ENCODE measurements at regions not wholly inside any gene's neighbourhood (a gene's known extent, or its start where the extent isn't known, plus 50 kb on each side); places are given as distances from the start of the nearest gene placed in this dataset.

- TF ChIP-seq FIP1L1 (IDR thresholded peaks at IDR 0.05; ENCODE audit: low read depth, low read length, poor library complexity, severe bottlenecking), result no peak
Measured at GRCh38 chr10:4049348-4049747, 264.3 kb upstream of the KLF6 start (continued).

- Histone ChIP-seq H3K4me2 (ENCODE audit: insufficient read depth, low read length) (no peak overlapping the region), H3K4me3 (no peak overlapping the region), H3K79me2 (ENCODE audit: control insufficient read depth, insufficient read depth, low read length) (no peaks in the 10 kb centered on the region), H3K4me1 (replicated peaks in 1 of 2; ENCODE audit: control insufficient read depth in 2 of 2, insufficient read depth in 2 of 2, low read length in 2 of 2) (no peaks in the 10 kb centered on the region), H3K9me3 (replicated peaks; ENCODE audit: control insufficient read depth, insufficient read depth, low read depth, low read length) (no peaks in the 10 kb centered on the region), H2AFZ (ENCODE audit: low read depth, low read length) (no peak overlapping the region), H3K27me3 (ENCODE audit: control insufficient read depth in 2 of 2, insufficient read depth in 2 of 2, low read length in 2 of 2) (peaks cover 0 to 6% of the 10 kb centered on the region in 2 experiments; a peak in 1 of 5 replicates), H3K36me3 (ENCODE audit: control insufficient read depth, insufficient read depth, low read length) (no peaks in the 10 kb centered on the region), H4K20me1 (replicated peaks; ENCODE audit: control insufficient read depth, insufficient read depth, low read length) (no peaks in the 10 kb centered on the region), H3K27ac (ENCODE audit: extremely low read depth, low read depth, low read length) (no peak overlapping the region), H3K9me1 (ENCODE audit: control insufficient read depth, insufficient read depth, low read length) (no peaks in the 10 kb centered on the region), H3K9ac (ENCODE audit: insufficient read depth in 1 of 2, low read depth in 2 of 2, low read length in 2 of 2) (no peak overlapping the region)
- no peak for ATAC-seq
- ChIA-PET POLR2A (interaction anchor here (1.3 kb wide), 1 partner anchor 263 kb away, joined by 5 read pairs; the partner anchor contains the start of gene KLF6), CTCF (ENCODE audit: low intra/inter-chr PET ratio) (no interaction called here)
- BruUV-seq (replicated peaks), result no TSS peak
- WGBS (ENCODE audit: insufficient coverage, low coverage, missing lambda C conversion rate), result 25% methylated on average over 1 of the region's 2 CpGs
- DNase-seq (ENCODE audit: extremely low read depth in 1 of 4, low spot score in 3 of 4), result no peak
- in situ Hi-C loops (cut with MboI) (no loop called here), intact Hi-C loops (cut with micrococcal nuclease) (no loop called here)
- TF ChIP-seq ZNF407 (IDR thresholded peaks at IDR 0.05; ENCODE audit: low read depth), result no peak
- TF ChIP-seq, protein P1, sequence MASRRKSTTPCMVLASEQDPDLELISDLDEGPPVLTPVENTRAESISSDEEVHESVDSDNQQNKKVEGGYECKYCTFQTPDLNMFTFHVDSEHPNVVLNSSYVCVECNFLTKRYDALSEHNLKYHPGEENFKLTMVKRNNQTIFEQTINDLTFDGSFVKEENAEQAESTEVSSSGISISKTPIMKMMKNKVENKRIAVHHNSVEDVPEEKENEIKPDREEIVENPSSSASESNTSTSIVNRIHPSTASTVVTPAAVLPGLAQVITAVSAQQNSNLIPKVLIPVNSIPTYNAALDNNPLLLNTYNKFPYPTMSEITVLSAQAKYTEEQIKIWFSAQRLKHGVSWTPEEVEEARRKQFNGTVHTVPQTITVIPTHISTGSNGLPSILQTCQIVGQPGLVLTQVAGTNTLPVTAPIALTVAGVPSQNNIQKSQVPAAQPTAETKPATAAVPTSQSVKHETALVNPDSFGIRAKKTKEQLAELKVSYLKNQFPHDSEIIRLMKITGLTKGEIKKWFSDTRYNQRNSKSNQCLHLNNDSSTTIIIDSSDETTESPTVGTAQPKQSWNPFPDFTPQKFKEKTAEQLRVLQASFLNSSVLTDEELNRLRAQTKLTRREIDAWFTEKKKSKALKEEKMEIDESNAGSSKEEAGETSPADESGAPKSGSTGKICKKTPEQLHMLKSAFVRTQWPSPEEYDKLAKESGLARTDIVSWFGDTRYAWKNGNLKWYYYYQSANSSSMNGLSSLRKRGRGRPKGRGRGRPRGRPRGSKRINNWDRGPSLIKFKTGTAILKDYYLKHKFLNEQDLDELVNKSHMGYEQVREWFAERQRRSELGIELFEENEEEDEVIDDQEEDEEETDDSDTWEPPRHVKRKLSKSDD (conservative IDR thresholded peaks at IDR 0.05; ENCODE audit: low read length), result no peak
- no peak for TF ChIP-seq NBN (IDR thresholded peaks at IDR 0.05; ENCODE audit: low read depth)
- TF ChIP-seq GATA2 (CRISPR knock-in tag; IDR thresholded peaks at IDR 0.05), result no peak
- no peak for TF ChIP-seq ZNF583 (CRISPR knock-in tag; IDR thresholded peaks at IDR 0.05)
- TF ChIP-seq CHD4 (IDR thresholded peaks at IDR 0.05; ENCODE audit: insufficient read depth, insufficient replicate concordance, low read depth, low read length, poor library complexity, severe bottlenecking), result no peak
- TF ChIP-seq ZBED1 (IDR thresholded peaks at IDR 0.05), result no peak
- TF ChIP-seq ESRRA (IDR thresholded peaks at IDR 0.05; ENCODE audit: borderline replicate concordance, low read depth), result no peak
- TF ChIP-seq RBM15 (IDR thresholded peaks at IDR 0.05; ENCODE audit: insufficient read depth, low read length), result no peak
- TF ChIP-seq TARDBP (IDR thresholded peaks at IDR 0.05), result no peak
- no peak for FAIRE-seq
Measured at GRCh38 chr10:4048236-4048864, 263.3 kb upstream of the KLF6 start.

Data from K562 (cell line).